ENCODE measurements at regions not wholly inside any gene's neighbourhood (a gene's known extent, or its start where the extent isn't known, plus 50 kb on each side); places are given as distances from the start of the nearest gene placed in this dataset.

DNA sequence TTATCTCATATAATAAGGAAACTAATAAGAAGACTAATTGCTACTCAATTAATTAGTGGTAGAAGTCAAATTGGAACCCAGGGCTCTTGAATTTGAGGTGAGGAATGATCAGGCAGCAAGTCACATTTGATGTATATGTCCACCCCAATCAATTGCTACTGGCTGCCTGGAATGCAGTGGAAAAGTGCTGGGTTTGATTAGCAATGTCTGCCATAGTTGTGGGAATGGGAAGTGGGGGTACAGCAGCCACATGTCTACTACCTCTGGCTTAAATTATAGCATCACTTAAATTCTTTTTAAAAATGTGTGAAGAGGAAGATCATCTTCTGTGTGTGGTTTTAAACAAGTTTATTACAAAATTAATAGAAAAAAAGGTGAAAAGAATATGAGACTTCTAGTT lies 50.8 kb upstream of the NAV2 start:
- no peak for TF ChIP-seq POLR2A (IDR thresholded peaks at IDR 0.05)
- TF ChIP-seq, protein P1, sequence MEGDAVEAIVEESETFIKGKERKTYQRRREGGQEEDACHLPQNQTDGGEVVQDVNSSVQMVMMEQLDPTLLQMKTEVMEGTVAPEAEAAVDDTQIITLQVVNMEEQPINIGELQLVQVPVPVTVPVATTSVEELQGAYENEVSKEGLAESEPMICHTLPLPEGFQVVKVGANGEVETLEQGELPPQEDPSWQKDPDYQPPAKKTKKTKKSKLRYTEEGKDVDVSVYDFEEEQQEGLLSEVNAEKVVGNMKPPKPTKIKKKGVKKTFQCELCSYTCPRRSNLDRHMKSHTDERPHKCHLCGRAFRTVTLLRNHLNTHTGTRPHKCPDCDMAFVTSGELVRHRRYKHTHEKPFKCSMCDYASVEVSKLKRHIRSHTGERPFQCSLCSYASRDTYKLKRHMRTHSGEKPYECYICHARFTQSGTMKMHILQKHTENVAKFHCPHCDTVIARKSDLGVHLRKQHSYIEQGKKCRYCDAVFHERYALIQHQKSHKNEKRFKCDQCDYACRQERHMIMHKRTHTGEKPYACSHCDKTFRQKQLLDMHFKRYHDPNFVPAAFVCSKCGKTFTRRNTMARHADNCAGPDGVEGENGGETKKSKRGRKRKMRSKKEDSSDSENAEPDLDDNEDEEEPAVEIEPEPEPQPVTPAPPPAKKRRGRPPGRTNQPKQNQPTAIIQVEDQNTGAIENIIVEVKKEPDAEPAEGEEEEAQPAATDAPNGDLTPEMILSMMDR (IDR thresholded peaks at IDR 0.05): no peak
- no peak for TF ChIP-seq POLR2AphosphoS5 (IDR thresholded peaks at IDR 0.05)

All from gastroesophageal sphincter (tissue), 3 donors.